ENCODE measurements at regions not wholly inside any gene's neighbourhood (a gene's known extent, or its start where the extent isn't known, plus 50 kb on each side); places are given as distances from the start of the nearest gene placed in this dataset.

DNA sequence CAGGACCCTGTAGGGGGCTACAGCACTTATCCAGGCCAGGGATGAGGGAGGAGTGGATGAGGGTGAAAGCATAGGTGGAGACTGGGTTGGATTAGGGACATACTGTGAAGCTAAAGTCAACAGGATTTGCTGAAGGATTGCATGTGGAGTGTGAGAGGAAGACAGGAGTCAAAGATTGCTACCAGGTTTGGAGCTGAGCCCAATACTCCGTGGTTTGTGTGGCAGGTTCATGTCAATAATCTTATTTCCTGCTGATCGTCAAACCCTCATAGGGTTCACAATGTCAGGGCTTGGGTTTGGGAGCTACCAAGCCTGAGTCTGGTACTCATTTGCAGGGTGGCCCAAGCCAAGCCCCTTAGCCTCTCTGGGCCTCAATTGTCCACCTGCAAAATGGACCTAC is 77.1 kb upstream of the PLXNC1 start:
- FAIRE-seq, result no peak
- Histone ChIP-seq H3K36me3 (ENCODE audit: control insufficient read depth in 2 of 2, insufficient read depth in 2 of 2, low read length in 1 of 2) (no peaks in the 10 kb centered on the region), H3K27me3 (replicated peaks in 1 of 2; ENCODE audit: control insufficient read depth in 2 of 2, insufficient read depth in 2 of 2, low read length in 1 of 2) (no peaks in the 10 kb centered on the region; a peak in 1 of 4 replicates), H3K9ac (ENCODE audit: control insufficient read depth, insufficient read depth, low read length) (no peak overlapping the region), H3K27ac (ENCODE audit: control insufficient read depth, insufficient read depth) (no peak overlapping the region), H3K4me3 (no peak overlapping the region), H2AFZ (ENCODE audit: control insufficient read depth, low read depth, low read length) (no peak overlapping the region), H3K4me1 (ENCODE audit: control insufficient read depth, insufficient read depth, low read length) (no peaks in the 10 kb centered on the region), H4K20me1 (ENCODE audit: control insufficient read depth, insufficient read depth) (no peaks in the 10 kb centered on the region), H3K9me3 (replicated peaks; ENCODE audit: control insufficient read depth, insufficient read depth, low read length) (no peaks in the 10 kb centered on the region), H3K79me2 (ENCODE audit: control insufficient read depth, insufficient read depth, low read length) (no peaks in the 10 kb centered on the region), H3K4me2 (ENCODE audit: control insufficient read depth, insufficient read depth) (no peak overlapping the region)
- TF ChIP-seq MYB (IDR thresholded peaks at IDR 0.05; ENCODE audit: borderline replicate concordance, low read depth, low read length) (no peak), STAT3 (IDR thresholded peaks at IDR 0.05; ENCODE audit: low read depth, low read length) (no peak), CHD4 (IDR thresholded peaks at IDR 0.05) (no peak), FOXK2 (IDR thresholded peaks at IDR 0.05) (no peak), SPI1 (IDR thresholded peaks at IDR 0.05; ENCODE audit: borderline replicate concordance, insufficient read depth, low read depth, low read length) (no peak), NFYB (IDR thresholded peaks at IDR 0.05; ENCODE audit: insufficient read depth, low read depth, low read length) (no peak), NR2C1 (IDR thresholded peaks at IDR 0.05) (no peak), SMAD5 (IDR thresholded peaks at IDR 0.05; ENCODE audit: low read depth) (no peak), TBL1XR1 (IDR thresholded peaks at IDR 0.05; ENCODE audit: low read depth, low read length) (no peak), RCOR1 (conservative IDR thresholded peaks at IDR 0.05; ENCODE audit: low read depth, low read length) (no peak), ZZZ3 (IDR thresholded peaks at IDR 0.05; ENCODE audit: control insufficient read depth, insufficient read length, low read depth) (no peak), LARP7 (IDR thresholded peaks at IDR 0.05) (no peak), HDGF (IDR thresholded peaks at IDR 0.05) (no peak), IKZF1 (conservative IDR thresholded peaks at IDR 0.05) (no peak)
- TF ChIP-seq, protein P1, sequence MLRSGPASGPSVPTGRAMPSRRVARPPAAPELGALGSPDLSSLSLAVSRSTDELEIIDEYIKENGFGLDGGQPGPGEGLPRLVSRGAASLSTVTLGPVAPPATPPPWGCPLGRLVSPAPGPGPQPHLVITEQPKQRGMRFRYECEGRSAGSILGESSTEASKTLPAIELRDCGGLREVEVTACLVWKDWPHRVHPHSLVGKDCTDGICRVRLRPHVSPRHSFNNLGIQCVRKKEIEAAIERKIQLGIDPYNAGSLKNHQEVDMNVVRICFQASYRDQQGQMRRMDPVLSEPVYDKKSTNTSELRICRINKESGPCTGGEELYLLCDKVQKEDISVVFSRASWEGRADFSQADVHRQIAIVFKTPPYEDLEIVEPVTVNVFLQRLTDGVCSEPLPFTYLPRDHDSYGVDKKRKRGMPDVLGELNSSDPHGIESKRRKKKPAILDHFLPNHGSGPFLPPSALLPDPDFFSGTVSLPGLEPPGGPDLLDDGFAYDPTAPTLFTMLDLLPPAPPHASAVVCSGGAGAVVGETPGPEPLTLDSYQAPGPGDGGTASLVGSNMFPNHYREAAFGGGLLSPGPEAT (IDR thresholded peaks at IDR 0.05; ENCODE audit: low read depth), result no peak
- TF ChIP-seq, protein P2, sequence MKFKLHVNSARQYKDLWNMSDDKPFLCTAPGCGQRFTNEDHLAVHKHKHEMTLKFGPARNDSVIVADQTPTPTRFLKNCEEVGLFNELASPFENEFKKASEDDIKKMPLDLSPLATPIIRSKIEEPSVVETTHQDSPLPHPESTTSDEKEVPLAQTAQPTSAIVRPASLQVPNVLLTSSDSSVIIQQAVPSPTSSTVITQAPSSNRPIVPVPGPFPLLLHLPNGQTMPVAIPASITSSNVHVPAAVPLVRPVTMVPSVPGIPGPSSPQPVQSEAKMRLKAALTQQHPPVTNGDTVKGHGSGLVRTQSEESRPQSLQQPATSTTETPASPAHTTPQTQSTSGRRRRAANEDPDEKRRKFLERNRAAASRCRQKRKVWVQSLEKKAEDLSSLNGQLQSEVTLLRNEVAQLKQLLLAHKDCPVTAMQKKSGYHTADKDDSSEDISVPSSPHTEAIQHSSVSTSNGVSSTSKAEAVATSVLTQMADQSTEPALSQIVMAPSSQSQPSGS (IDR thresholded peaks at IDR 0.05; ENCODE audit: low read length), result no peak
- RAD21 ChIA-PET (ENCODE audit: unreplicated experiment), result interaction anchor here (0.6 kb wide), 1 partner anchor 32 kb away, joined by 4 read pairs; no protein-coding TSS in a partner anchor
- DNase-seq (ENCODE audit: low read depth, low spot score), result no peak
- POLR2A ChIA-PET, result no interaction called here
- CTCF ChIA-PET, result interaction anchor here (0.6 to 8.0 kb wide), 3 partner anchors 30 to 1257 kb away, joined by 3 to 62 read pairs (median 5); no protein-coding TSS in a partner anchor
- 18% methylated on average over 2 of the region's 2 CpGs for WGBS (ENCODE audit: insufficient coverage, insufficient replicate concordance, low lambda C conversion rate, missing lambda C conversion rate)
- no TSS peak for BruUV-seq (replicated peaks)
- SMC1A ChIA-PET (ENCODE audit: uncharacterized antibody, unreplicated experiment), result interaction anchor here (0.8 kb wide), 1 partner anchor 31 kb away, joined by 3 read pairs; no protein-coding TSS in a partner anchor
- intact Hi-C loops (cut with micrococcal nuclease; ENCODE audit: unreplicated experiment), result no loop called here
- in situ Hi-C loops (cut with MboI), result no loop called here
- ATAC-seq, result no peak
